Psoas muscle (tissue), 7 donors: ENCODE measurements at regions not wholly inside any gene's neighbourhood (a gene's known extent, or its start where the extent isn't known, plus 50 kb on each side); places are given as distances from the start of the nearest gene placed in this dataset.
"Not testable (repeated sequence)": the region's sequence is repeated elsewhere in the genome, so short reads cannot be mapped to it uniquely, and the experiment has no call there.

Experiments used
- ATAC-seq, 4 donors: fragments of 200-7000 bp; cut with Tn5 transposase; one replicate each; pipeline ENCODE4 v1.9.1; 2020; ENCODE audit warnings: moderate library complexity in 3 of 4, mild to moderate bottlenecking in 2 of 4
- DNase-seq, 2 donors: peaks; one replicate each; pipeline ENCODE4 v3.0.0-alpha.2; 2020
- H3K27ac ChIP-seq: fragments of 200-600 bp; one replicate; pipeline ENCODE4 v1.8.0; 2022
- H3K27me3 ChIP-seq, 3 donors: fragments of 200-600 bp in 1 of 3; one replicate each; pipeline versions ENCODE4 v1.6.1 to v1.8.0; 2013 to 2022; ENCODE audit warnings: low read length in 2 of 3, mild to moderate bottlenecking in 2 of 3, moderate library complexity in 1 of 3; ENCODE audit not compliant: insufficient read depth in 3 of 3
- H3K36me3 ChIP-seq, 2 donors: fragments of 200-600 bp in 1 of 2; one replicate each; pipeline versions ENCODE4 v1.6.1 to v1.8.0; 2013 to 2022; ENCODE audit warnings: low read depth in 1 of 2, mild to moderate bottlenecking in 1 of 2, moderate library complexity in 1 of 2; ENCODE audit not compliant: insufficient read depth in 1 of 2
- H3K4me1 ChIP-seq: fragments of 200-600 bp; one replicate; pipeline ENCODE4 v1.8.0; 2022
- H3K4me3 ChIP-seq: fragments of 200-600 bp; one replicate; pipeline ENCODE4 v1.8.0; 2022; ENCODE audit warnings: mild to moderate bottlenecking
- H3K9me3 ChIP-seq: fragments of 200-600 bp; one replicate; pipeline ENCODE4 v1.8.0; 2022
- CTCF ChIP-seq: fragments of 200-600 bp; IDR thresholded peaks from one replicate; pipeline ENCODE4 v1.8.0; 2022; ENCODE audit warnings: antibody characterized with exemption
- WGBS, 3 donors: extraction: QIAGEN DNeasy Blood & Tissue Kit; methylation state at CpG; one replicate each; pipeline versions ENCODE4 v1.1.6 to v1.1.7; 2013; 5-methylcytosine and 5-hydroxymethylcytosine counted together
- intact Hi-C, 2 donors: fragments of 100-400 bp; cut with DNase I; formaldehyde crosslinking; loops; one replicate each; pipeline versions ENCODE4 v1.11.0 to v1.14.2; 2022
- donor health status: healthy with polysubstance abuse.
- donor health status: DM: no; HTN: no; CAD: no; lungs with moderate emphysema.
- donor health status: Bipolar disorder and iron deficiency.
- donor health status: healthy.
- donor health status: DM: yes; HTN: yes; CAD: no.
- donor health status: DM: no; HTN: no; CAD: no.
- donor health status: DM: yes; HTN: yes; CAD: no.

- ATAC-seq (no peak), DNase-seq (peak in 1 of 2 donors; percentile 54)
- no peaks in the 10 kb centered on the region for H3K27me3 ChIP-seq
- H3K9me3 ChIP-seq = no peaks in the 10 kb centered on the region
- no peak overlapping the region for H3K27ac ChIP-seq
- H3K4me3 ChIP-seq = no peak overlapping the region
- 20 to 31% (median 26%) methylated on average over 2 of the region's 2 CpGs for WGBS, 3 donors
- no peak for TF ChIP-seq CTCF
- H3K4me1 ChIP-seq = no peaks in the 10 kb centered on the region
- intact Hi-C loops = no loop called here
- no peaks in the 10 kb centered on the region for H3K36me3 ChIP-seq
Measured at GRCh38 chr15:20106026-20106425, 435.6 kb downstream of the GOLGA6L6 start.

- peak in 1 of 2 donors; percentile 36 for DNase-seq
- H3K9me3 ChIP-seq, H3K27me3 ChIP-seq, H3K36me3 ChIP-seq, ATAC-seq, H3K4me1 ChIP-seq, H3K27ac ChIP-seq, intact Hi-C loops, H3K4me3 ChIP-seq: not testable (repeated sequence)
- WGBS, 3 donors = 25 to 89% (median 80%) methylated on average over 1 to 2 of the region's 3 CpGs
Measured at GRCh38 chr15:20105011-20105990, 436.3 kb downstream of the GOLGA6L6 start.

GRCh38 chr15:20104551-20104950 is 437.0 kb downstream of the GOLGA6L6 start:
- H3K27me3 ChIP-seq, H3K4me3 ChIP-seq, ATAC-seq, H3K4me1 ChIP-seq, intact Hi-C loops, H3K27ac ChIP-seq, H3K9me3 ChIP-seq, H3K36me3 ChIP-seq: not testable (repeated sequence)
- peak in 1 of 2 donors; percentile 67 for DNase-seq
- 53 to 72% (median 65%) methylated on average over 5 of the region's 6 CpGs for WGBS, 3 donors

GRCh38 chr15:20102862-20103261 is 438.7 kb downstream of the GOLGA6L6 start:
- H3K4me3 ChIP-seq, intact Hi-C loops, H3K27ac ChIP-seq, H3K9me3 ChIP-seq, H3K27me3 ChIP-seq, ATAC-seq, H3K4me1 ChIP-seq, H3K36me3 ChIP-seq: not testable (repeated sequence)
- peak; percentile 30 to 66 for DNase-seq
- WGBS, 3 donors = 62 to 81% (median 73%) methylated on average over 4 to 5 of the region's 5 CpGs

GRCh38 chr15:20102209-20102608 is 439.4 kb downstream of the GOLGA6L6 start:
- 57 to 80% (median 60%) methylated on average over 1 of the region's 1 CpG for WGBS, 3 donors
- H3K27ac ChIP-seq, intact Hi-C loops, H3K36me3 ChIP-seq, H3K9me3 ChIP-seq, ATAC-seq, H3K4me1 ChIP-seq, H3K4me3 ChIP-seq, H3K27me3 ChIP-seq: not testable (repeated sequence)
- DNase-seq = peak; percentile 24 to 76

GRCh38 chr15:20101281-20101680 is 440.3 kb downstream of the GOLGA6L6 start:
- ATAC-seq, intact Hi-C loops, H3K9me3 ChIP-seq, DNase-seq, H3K4me1 ChIP-seq, H3K4me3 ChIP-seq, H3K27ac ChIP-seq, H3K27me3 ChIP-seq, H3K36me3 ChIP-seq: not testable (repeated sequence)
- no CpG with 5 or more reads among the region's 3 CpGs for WGBS, 3 donors

GRCh38 chr15:20100604-20101270 is 440.9 kb downstream of the GOLGA6L6 start:
- no CpG with 5 or more reads among the region's 8 CpGs for WGBS, 3 donors
- H3K36me3 ChIP-seq, H3K27ac ChIP-seq, H3K9me3 ChIP-seq, DNase-seq, H3K4me1 ChIP-seq, H3K4me3 ChIP-seq, H3K27me3 ChIP-seq, intact Hi-C loops: not testable (repeated sequence)
- peak in 1 of 4 donors; percentile 23 for ATAC-seq

- ATAC-seq, H3K9me3 ChIP-seq, intact Hi-C loops, DNase-seq, H3K4me3 ChIP-seq, H3K4me1 ChIP-seq, H3K36me3 ChIP-seq, H3K27me3 ChIP-seq, H3K27ac ChIP-seq: not testable (repeated sequence)
- 37 to 69% (median 67%) methylated on average over 2 to 4 of the region's 6 CpGs for WGBS, 3 donors
Measured at GRCh38 chr15:20095699-20096303, 445.8 kb downstream of the GOLGA6L6 start.

GRCh38 chr15:20089541-20089940 is 452.1 kb downstream of the GOLGA6L6 start:
- H3K9me3 ChIP-seq, DNase-seq, H3K27ac ChIP-seq, H3K4me3 ChIP-seq, intact Hi-C loops, H3K4me1 ChIP-seq, H3K27me3 ChIP-seq, ATAC-seq, H3K36me3 ChIP-seq: not testable (repeated sequence)
- 65 to 84% (median 71%) methylated on average over 2 of the region's 4 CpGs for WGBS, 3 donors

- DNase-seq, H3K4me3 ChIP-seq, H3K27ac ChIP-seq, H3K4me1 ChIP-seq, ATAC-seq, H3K9me3 ChIP-seq, H3K36me3 ChIP-seq, intact Hi-C loops, H3K27me3 ChIP-seq: not testable (repeated sequence)
- WGBS, 3 donors = no CpG with 5 or more reads among the region's 6 CpGs
Measured at GRCh38 chr15:20084026-20084425, 457.6 kb downstream of the GOLGA6L6 start.
